Thoracic aorta (tissue), 2 donors: ENCODE measurements at regions not wholly inside any gene's neighbourhood (a gene's known extent, or its start where the extent isn't known, plus 50 kb on each side); places are given as distances from the start of the nearest gene placed in this dataset.

Experiments
- ATAC-seq: fragments of 150-250 bp; one replicate; pipeline ENCODE4 v1.8.0; 2017; ENCODE audit warnings: low read depth; ENCODE audit not compliant: insufficient number of reproducible peaks, low FRiP score
- DNase-seq: peaks from one replicate; pipeline ENCODE4 v3.0.0-alpha.2; 2020; ENCODE audit warnings: low spot score
- H3K27ac ChIP-seq, 2 donors: fragments of 200-600 bp; sonication (generic); 1 replicate in 1 of 2; 2 replicates in 1 of 2; pipeline ENCODE4 v1.5.1; 2016; ENCODE audit warnings: mild to moderate bottlenecking in 2 of 2, moderate library complexity in 2 of 2
- H3K27me3 ChIP-seq: fragments of 200-600 bp; sonication (generic); replicated peaks from 2 replicates; pipeline ENCODE4 v1.6.0; 2016; ENCODE audit warnings: mild to moderate bottlenecking; ENCODE audit not compliant: insufficient read depth
- H3K36me3 ChIP-seq: fragments of 200-600 bp; sonication (generic); one replicate; pipeline ENCODE4 v1.5.1; 2016
- H3K4me1 ChIP-seq, 2 donors: fragments of 200-600 bp; sonication (generic); 1 replicate in 1 of 2; 2 replicates in 1 of 2; pipeline versions ENCODE4 v1.5.1 to v1.6.0; 2016; ENCODE audit warnings: low read depth in 2 of 2, mild to moderate bottlenecking in 1 of 2; ENCODE audit not compliant: control insufficient read depth in 1 of 2
- H3K4me3 ChIP-seq: fragments of 200-600 bp; sonication (generic); 2 replicates; pipeline ENCODE4 v1.5.1; 2016; ENCODE audit warnings: mild to moderate bottlenecking
- H3K9me3 ChIP-seq: fragments of 200-600 bp; sonication (generic); 2 replicates; pipeline ENCODE4 v1.5.1; 2016
- CTCF ChIP-seq: fragments of 200-600 bp; sonication (generic); IDR thresholded peaks from one replicate; pipeline ENCODE4 v1.5.1; 2019; ENCODE audit warnings: antibody characterized with exemption

- no peaks in the 10 kb centered on the region for H3K36me3 ChIP-seq
- no peaks in the 10 kb centered on the region for H3K27me3 ChIP-seq
- H3K9me3 ChIP-seq, result no peaks in the 10 kb centered on the region
- no peak for DNase-seq
- no peaks in the 10 kb centered on the region for H3K4me1 ChIP-seq
- no peak overlapping the region for H3K4me3 ChIP-seq
- no peak overlapping the region for H3K27ac ChIP-seq
- ATAC-seq, result no peak
- no peak for TF ChIP-seq CTCF
These were observed 219.8 kb downstream of the CDCA7 start for GRCh38 chr2:173574324-173575112.

- Histone ChIP-seq H3K36me3 (no peaks in the 10 kb centered on the region), H3K4me3 (no peak overlapping the region), H3K27ac (no peak overlapping the region), H3K27me3 (no peaks in the 10 kb centered on the region), H3K4me1 (no peaks in the 10 kb centered on the region), H3K9me3 (no peaks in the 10 kb centered on the region)
- no peak for DNase-seq
- ATAC-seq, result no peak
- TF ChIP-seq CTCF, result no peak
These were observed 223.9 kb downstream of the CDCA7 start for GRCh38 chr2:173578404-173579107.

- no peak for TF ChIP-seq CTCF
- ATAC-seq (no peak), DNase-seq (no peak)
- Histone ChIP-seq H3K4me3 (no peak overlapping the region), H3K27me3 (no peaks in the 10 kb centered on the region), H3K27ac (no peak overlapping the region), H3K9me3 (no peaks in the 10 kb centered on the region), H3K4me1 (no peaks in the 10 kb centered on the region), H3K36me3 (no peaks in the 10 kb centered on the region)
These were observed 225.7 kb downstream of the CDCA7 start for GRCh38 chr2:173580351-173580750.

GRCh38 chr2:173580956-173581355 is 226.3 kb downstream of the CDCA7 start:
- no peaks in the 10 kb centered on the region for H3K4me1 ChIP-seq
- no peak for TF ChIP-seq CTCF
- H3K27ac ChIP-seq, result no peak overlapping the region
- H3K27me3 ChIP-seq, result no peaks in the 10 kb centered on the region
- DNase-seq (no peak), ATAC-seq (no peak)
- no peak overlapping the region for H3K4me3 ChIP-seq
- no peaks in the 10 kb centered on the region for H3K9me3 ChIP-seq
- no peaks in the 10 kb centered on the region for H3K36me3 ChIP-seq

- no peak for TF ChIP-seq CTCF
- ATAC-seq, result no peak
- H3K9me3 ChIP-seq, result no peaks in the 10 kb centered on the region
These were observed 228.5 kb downstream of the CDCA7 start for GRCh38 chr2:173583196-173583595.

More at GRCh38 chr2:173583196-173583595, 228.5 kb downstream of the CDCA7 start:
- no peaks in the 10 kb centered on the region for H3K27me3 ChIP-seq
- DNase-seq, result no peak
- H3K4me1 ChIP-seq, result no peaks in the 10 kb centered on the region
- H3K36me3 ChIP-seq, result no peaks in the 10 kb centered on the region
- H3K27ac ChIP-seq, result no peak overlapping the region
- no peak overlapping the region for H3K4me3 ChIP-seq
